Stimulated activated memory B cell treated with anti-CD40 and anti-IgM and Interleukin-4, amounts not matched to agents 10 μg/mL and 1 μg/mL and 100 μg/mL, for 72 hours (primary cell): ENCODE measurements at regions not wholly inside any gene's neighbourhood (a gene's known extent, or its start where the extent isn't known, plus 50 kb on each side); places are given as distances from the start of the nearest gene placed in this dataset.
"Not testable (repeated sequence)": the region's sequence is repeated elsewhere in the genome, so short reads cannot be mapped to it uniquely, and the experiment has no call there.

ENCODE experiments used
- ATAC-seq: fragments of 150-1000 bp; cut with Tn5 transposase; 2 replicates; pipeline ENCODE4 v1.10.0; 2021
- H3K27ac Mint-ChIP-seq: one replicate; pipeline ENCODE4 v1.8.0; 2022; ENCODE audit warnings: mild to moderate bottlenecking, mixed read lengths
- H3K27me3 Mint-ChIP-seq: one replicate; pipeline ENCODE4 v1.8.0; 2022; ENCODE audit warnings: mixed read lengths
- H3K36me3 Mint-ChIP-seq: one replicate; pipeline ENCODE4 v1.8.0; 2022; ENCODE audit warnings: mixed read lengths
- H3K4me1 Mint-ChIP-seq: one replicate; pipeline ENCODE4 v1.8.0; 2022; ENCODE audit warnings: mixed read lengths
- H3K4me3 Mint-ChIP-seq: one replicate; pipeline ENCODE4 v1.8.0; 2022; ENCODE audit warnings: mild to moderate bottlenecking, moderate library complexity, mixed read lengths
- H3K9me3 Mint-ChIP-seq: one replicate; pipeline ENCODE4 v1.8.0; 2022; ENCODE audit warnings: mixed read lengths

GRCh38 chr12:27133022-27133590, 50.7 kb upstream of the C12orf71 start:
- no peaks in the 10 kb centered on the region for H3K4me1 Mint-ChIP-seq
- peaks cover 15% of the 10 kb centered on the region for H3K36me3 Mint-ChIP-seq
- H3K27ac Mint-ChIP-seq: no peak overlapping the region
- peaks cover 5% of the 10 kb centered on the region for H3K9me3 Mint-ChIP-seq
- ATAC-seq: peak; percentile 53
- no peaks in the 10 kb centered on the region for H3K27me3 Mint-ChIP-seq
- H3K4me3 Mint-ChIP-seq: no peak overlapping the region

DNA sequence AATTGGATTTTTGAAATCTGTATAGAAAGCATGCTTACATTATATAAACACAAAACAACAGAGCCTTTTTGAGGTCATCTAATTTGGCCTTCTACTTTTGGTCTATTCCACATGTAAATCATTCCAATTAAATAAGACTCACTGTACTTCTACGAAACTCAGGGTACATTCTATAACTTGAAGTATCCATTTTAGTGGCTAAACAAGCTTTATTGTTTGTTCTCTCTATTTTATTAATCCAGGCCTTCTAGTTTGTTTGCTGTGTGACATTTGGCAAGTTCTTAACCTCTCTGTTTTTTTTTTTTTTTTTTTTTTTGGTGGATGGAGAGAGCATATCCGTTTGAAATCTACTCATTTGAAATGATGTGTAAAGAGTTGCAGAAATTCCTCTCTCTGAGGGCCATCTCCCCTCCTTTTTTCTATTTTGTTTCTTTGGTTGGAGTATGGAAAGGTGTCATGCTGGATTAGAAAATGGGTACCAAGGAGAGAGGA, 58.1 kb upstream of the C12orf71 start:
- Mint-ChIP-seq H3K9me3 (peaks cover 6% of the 10 kb centered on the region), H3K36me3 (peaks cover 7% of the 10 kb centered on the region), H3K27ac (no peak overlapping the region), H3K27me3 (no peaks in the 10 kb centered on the region), H3K4me3 (no peak overlapping the region), H3K4me1 (peaks cover 12% of the 10 kb centered on the region)
- ATAC-seq: no peak

DNA sequence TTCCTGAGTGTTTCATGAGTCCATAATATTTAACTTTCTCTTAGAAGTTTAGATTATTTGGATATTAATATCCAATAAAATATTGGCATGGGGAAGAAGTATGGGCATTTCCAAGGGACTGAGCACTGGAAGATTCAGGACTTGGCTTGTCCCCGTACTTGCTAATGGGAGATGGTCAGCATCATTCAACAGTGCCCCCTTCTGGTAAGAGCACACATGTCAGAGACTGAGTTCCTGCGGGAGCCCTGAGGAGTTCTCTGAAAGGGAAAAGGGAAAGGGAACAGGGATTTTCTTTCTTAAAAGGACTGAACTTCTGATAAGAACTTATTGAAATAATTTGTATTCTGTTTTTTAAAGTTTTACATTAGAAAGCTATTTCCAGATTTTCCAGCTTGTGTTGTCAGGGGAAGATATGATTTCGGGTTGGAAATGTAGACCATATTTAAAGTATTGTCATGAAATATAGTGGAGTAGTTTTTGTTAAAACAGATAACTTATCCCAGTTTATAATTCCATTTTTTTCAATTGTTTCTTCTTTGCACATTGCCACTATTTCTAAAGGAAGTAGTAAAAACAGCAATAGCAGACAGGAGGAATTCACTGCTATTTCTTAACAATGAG, 59.8 kb upstream of the C12orf71 start:
- Mint-ChIP-seq H3K27me3 (no peaks in the 10 kb centered on the region), H3K4me3 (no peak overlapping the region), H3K27ac (no peak overlapping the region), H3K36me3 (no peaks in the 10 kb centered on the region), H3K4me1 (peaks cover 12% of the 10 kb centered on the region), H3K9me3 (peaks cover 3% of the 10 kb centered on the region)
- peak; percentile 64 for ATAC-seq

DNA sequence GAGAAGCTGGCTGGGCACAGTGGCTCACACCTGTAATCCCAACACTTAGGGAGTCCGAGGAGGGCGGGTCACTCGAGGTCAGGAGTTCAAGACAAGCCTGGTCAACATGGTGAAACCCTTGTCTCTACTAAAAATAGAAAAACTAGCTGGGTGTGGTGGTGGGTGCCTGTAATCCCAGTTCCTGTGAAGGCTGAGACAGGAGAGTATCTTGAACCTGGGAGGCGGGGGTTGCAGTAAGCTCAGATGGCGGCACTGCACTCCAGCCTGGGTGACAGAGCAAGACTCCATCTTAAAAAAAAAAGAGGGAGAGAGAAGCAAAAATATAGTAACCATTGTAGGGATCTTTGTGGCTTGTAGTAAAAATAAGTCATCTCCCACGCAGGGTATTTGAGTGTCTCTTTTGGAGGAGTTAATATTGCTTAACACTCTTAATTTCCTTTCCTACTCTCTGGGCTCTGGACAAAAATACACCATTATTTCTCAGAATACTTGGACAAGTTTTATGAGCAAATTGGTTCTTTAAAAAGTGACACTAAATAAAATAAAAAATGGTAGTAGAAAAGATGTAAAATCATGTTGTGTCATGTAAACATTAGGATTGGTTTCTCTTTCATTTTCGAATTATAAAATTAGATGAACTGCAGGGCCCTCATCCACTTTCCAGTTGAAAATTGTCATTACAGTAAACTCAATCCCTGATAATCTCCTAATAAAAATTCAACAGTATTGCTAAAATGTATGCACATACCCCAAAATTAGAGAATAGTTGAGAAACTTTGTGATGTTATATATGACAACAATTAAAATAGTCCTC, 61.1 kb upstream of the C12orf71 start:
- Mint-ChIP-seq H3K27ac (no peak overlapping the region), H3K4me1 (peaks cover 12% of the 10 kb centered on the region), H3K36me3 (no peaks in the 10 kb centered on the region), H3K27me3 (no peaks in the 10 kb centered on the region), H3K4me3 (no peak overlapping the region), H3K9me3 (no peaks in the 10 kb centered on the region)
- no peak for ATAC-seq

- not testable (repeated sequence) for H3K27me3 Mint-ChIP-seq, H3K36me3 Mint-ChIP-seq, H3K4me3 Mint-ChIP-seq, H3K9me3 Mint-ChIP-seq, H3K27ac Mint-ChIP-seq, ATAC-seq
- H3K4me1 Mint-ChIP-seq: peaks cover 12% of the 10 kb centered on the region
Observed at GRCh38 chr12:27145725-27146124, 63.3 kb upstream of the C12orf71 start.

GRCh38 chr12:27148373-27148772, 66.0 kb upstream of the C12orf71 start:
- Mint-ChIP-seq H3K27me3 (no peaks in the 10 kb centered on the region), H3K27ac (no peak overlapping the region), H3K4me3 (no peak overlapping the region), H3K4me1 (peaks cover 3% of the 10 kb centered on the region), H3K9me3 (no peaks in the 10 kb centered on the region), H3K36me3 (no peaks in the 10 kb centered on the region)
- ATAC-seq: no peak

GRCh38 chr12:27148791-27149190, 66.4 kb upstream of the C12orf71 start:
- Mint-ChIP-seq H3K9me3 (no peaks in the 10 kb centered on the region), H3K4me3 (no peak overlapping the region)

DNA sequence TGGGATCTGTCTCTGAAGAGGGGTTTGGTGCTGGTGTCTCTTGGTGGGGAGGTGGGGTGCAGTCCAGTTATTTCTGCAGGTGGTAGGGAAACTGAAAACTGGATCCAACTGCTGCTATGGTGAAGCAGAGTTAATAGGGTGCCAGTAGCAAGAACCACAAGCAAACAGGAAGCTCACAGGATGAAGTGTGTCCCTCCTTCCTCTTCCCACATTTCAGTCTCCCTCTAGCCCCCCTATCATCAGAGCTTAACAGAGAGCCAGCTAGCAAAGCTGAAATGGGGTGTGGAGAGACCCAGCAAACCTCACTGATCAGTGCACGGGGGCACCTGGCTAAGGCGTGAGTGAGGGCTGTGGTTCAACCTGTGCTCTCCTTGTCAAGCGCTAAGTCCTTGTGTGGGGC, 69.1 kb upstream of the C12orf71 start:
- Mint-ChIP-seq H3K27me3 (no peaks in the 10 kb centered on the region), H3K9me3 (no peaks in the 10 kb centered on the region), H3K4me3 (no peak overlapping the region), H3K27ac (peak overlapping the region; percentile 3), H3K36me3 (no peaks in the 10 kb centered on the region), H3K4me1 (no peaks in the 10 kb centered on the region)
- ATAC-seq: no peak

More at GRCh38 chr12:27148791-27149190, 66.4 kb upstream of the C12orf71 start:
- Mint-ChIP-seq H3K4me1 (no peaks in the 10 kb centered on the region), H3K27me3 (no peaks in the 10 kb centered on the region), H3K27ac (no peak overlapping the region), H3K36me3 (no peaks in the 10 kb centered on the region)
- ATAC-seq: no peak

DNA sequence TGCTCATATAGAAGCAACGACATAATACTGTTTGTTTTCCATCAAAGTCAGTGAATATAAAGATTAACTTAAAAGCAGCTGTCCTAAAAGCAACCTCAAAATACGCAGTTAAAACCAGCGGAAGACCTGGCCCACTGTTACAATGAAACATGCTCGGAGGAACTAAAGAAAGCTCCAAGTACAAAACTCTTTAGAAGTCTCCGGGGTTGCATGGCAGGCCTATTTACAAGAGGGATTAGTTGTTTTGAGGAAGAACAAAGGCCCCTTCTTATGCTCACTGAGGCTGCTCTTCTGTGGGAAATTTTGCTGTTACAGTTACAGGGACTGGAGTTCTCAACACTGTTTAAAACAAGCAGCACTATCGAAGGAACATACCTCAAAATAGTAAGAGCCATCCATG, 75.9 kb upstream of the C12orf71 start:
- H3K4me1 Mint-ChIP-seq: peaks cover 22% of the 10 kb centered on the region
- ATAC-seq: no peak
- no peak overlapping the region for H3K4me3 Mint-ChIP-seq
- peaks cover 4% of the 10 kb centered on the region for H3K9me3 Mint-ChIP-seq
- no peaks in the 10 kb centered on the region for H3K27me3 Mint-ChIP-seq
- H3K36me3 Mint-ChIP-seq: no peaks in the 10 kb centered on the region
- H3K27ac Mint-ChIP-seq: no peak overlapping the region

GRCh38 chr12:27161458-27162228, 79.3 kb upstream of the C12orf71 start:
- Mint-ChIP-seq H3K27me3 (no peaks in the 10 kb centered on the region), H3K9me3 (peaks cover 4% of the 10 kb centered on the region), H3K36me3 (no peaks in the 10 kb centered on the region), H3K4me3 (peak overlapping the region; percentile 40), H3K27ac (peak overlapping the region; percentile 85), H3K4me1 (peaks cover 35% of the 10 kb centered on the region)
- peak; percentile 96 for ATAC-seq

GRCh38 chr12:27162229-27162537, 79.8 kb upstream of the C12orf71 start:
- Mint-ChIP-seq H3K4me1 (peaks cover 35% of the 10 kb centered on the region), H3K27ac (peak overlapping the region; percentile 85)
- no peak for ATAC-seq

GRCh38 chr12:27163048-27163715, 80.8 kb upstream of the C12orf71 start:
- Mint-ChIP-seq H3K27me3 (no peaks in the 10 kb centered on the region), H3K9me3 (peaks cover 9% of the 10 kb centered on the region), H3K4me1 (peaks cover 35% of the 10 kb centered on the region), H3K36me3 (no peaks in the 10 kb centered on the region), H3K4me3 (no peak overlapping the region), H3K27ac (peak overlapping the region; percentile 85)
- ATAC-seq: no peak

More at GRCh38 chr12:27162229-27162537, 79.8 kb upstream of the C12orf71 start:
- Mint-ChIP-seq H3K4me3 (no peak overlapping the region), H3K36me3 (no peaks in the 10 kb centered on the region), H3K9me3 (peaks cover 4% of the 10 kb centered on the region), H3K27me3 (no peaks in the 10 kb centered on the region)

DNA sequence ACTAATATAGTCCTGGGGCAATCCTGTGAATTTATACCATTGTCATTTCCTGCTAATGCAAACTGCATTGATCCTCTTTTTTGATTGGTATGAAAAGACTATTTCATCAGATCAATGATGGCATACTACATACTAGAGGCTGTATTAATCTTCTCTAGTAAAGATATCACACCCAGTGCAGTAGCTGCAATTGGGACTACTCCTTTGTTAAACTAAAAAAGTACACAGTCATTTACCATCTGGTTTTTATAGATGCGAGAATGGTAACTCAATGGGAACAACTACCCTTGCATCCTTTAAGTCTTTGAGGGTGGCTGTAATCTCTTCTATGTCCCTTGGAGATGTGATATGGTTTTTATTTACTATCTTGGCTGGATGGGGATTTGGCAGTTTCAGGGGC, 80.2 kb upstream of the STK38L start:
- H3K27ac Mint-ChIP-seq: peak overlapping the region; percentile 85
- peaks cover 35% of the 10 kb centered on the region for H3K4me1 Mint-ChIP-seq
- peaks cover 9% of the 10 kb centered on the region for H3K9me3 Mint-ChIP-seq
- H3K27me3 Mint-ChIP-seq: no peaks in the 10 kb centered on the region
- no peak overlapping the region for H3K4me3 Mint-ChIP-seq
- ATAC-seq: no peak
- no peaks in the 10 kb centered on the region for H3K36me3 Mint-ChIP-seq

DNA sequence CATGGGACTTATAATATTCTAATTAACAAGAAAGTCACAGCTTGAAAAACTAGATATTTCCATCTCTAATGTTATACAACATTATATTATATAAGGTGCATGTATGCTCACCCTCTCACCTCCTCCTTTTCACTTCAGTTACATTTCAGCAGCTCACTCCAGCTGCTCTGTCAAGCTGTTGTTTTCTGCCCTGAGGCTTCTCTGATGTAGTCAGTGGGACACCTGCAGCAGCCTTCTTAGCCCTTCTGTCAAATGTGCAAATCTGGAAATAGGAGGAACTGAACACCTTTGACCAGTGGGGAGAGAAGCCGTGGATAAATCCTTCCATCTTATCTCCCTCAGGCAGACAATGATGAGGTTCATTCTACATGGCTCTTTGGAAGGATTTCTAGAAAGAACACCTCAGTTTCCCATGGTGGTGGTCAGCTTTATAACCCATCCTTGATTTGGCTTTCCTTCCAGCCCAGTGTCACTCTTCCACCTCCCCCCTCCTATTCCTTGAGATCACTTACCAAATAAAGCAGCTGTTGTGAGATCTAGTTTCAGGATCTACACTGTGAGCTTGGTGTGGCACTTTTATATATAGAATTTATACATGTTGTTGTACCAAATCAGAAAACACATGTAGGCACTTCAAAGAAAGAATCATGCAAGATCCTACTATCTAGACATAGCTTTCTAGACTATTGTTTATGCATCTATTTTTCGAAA, 79.6 kb upstream of the STK38L start:
- no peak overlapping the region for H3K4me3 Mint-ChIP-seq
- ATAC-seq: no peak
- H3K27ac Mint-ChIP-seq: peak overlapping the region; percentile 85
- H3K27me3 Mint-ChIP-seq: no peaks in the 10 kb centered on the region
- H3K9me3 Mint-ChIP-seq: peaks cover 9% of the 10 kb centered on the region
- peaks cover 35% of the 10 kb centered on the region for H3K4me1 Mint-ChIP-seq
- H3K36me3 Mint-ChIP-seq: peaks cover 3% of the 10 kb centered on the region
